ENCODE measurements at regions not wholly inside any gene's neighbourhood (a gene's known extent, or its start where the extent isn't known, plus 50 kb on each side); places are given as distances from the start of the nearest gene placed in this dataset.

DNA sequence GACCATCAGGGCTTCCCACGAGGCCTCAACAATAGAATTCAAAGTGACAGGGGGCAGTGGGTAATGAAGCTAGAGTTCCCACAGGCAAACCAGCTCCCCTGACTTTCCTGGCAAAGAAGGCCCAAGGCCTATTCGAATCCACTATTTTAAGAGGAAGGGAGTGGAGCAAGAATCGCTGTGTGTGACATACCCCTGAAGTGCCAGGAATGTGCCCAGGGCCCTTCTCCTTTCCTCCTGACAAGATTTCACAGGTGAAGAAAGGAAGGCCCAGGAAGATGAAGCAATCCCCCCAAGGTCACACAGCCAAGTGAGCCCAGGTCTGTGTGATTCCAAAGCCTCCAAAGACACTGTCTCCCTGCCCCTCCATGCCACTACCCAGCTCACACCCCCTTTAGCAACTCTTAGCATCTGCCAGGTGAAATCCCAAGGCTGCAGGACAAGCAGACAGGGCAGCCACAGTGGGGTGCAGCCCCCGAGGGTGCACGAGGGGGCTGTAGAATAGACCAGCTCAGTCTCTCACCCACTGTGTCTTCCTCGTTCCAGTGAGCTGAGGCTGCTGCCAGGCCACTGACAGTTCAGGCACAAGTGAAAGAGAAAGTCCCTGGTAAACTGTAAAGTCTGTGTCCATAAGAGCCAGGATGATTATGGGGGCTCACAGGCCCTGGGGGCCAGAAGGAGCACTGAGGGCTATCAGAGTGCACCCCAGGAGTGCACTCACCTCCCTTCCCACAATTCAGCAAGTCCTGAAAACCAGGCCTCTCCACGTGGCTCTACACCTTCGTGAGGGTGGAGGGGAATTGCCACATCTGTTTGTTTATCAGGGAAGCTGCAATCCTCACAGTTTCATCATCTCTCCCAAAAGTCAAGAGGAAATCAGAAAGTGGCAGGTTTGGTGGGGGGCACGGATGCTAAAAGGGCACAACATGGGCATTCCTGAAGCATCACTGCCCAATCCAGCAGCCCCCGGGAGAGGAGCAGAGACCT is 70.8 kb upstream of the ZMIZ1 start:
- no peak for DNase-seq (ENCODE audit: low read depth, low spot score)

DNA sequence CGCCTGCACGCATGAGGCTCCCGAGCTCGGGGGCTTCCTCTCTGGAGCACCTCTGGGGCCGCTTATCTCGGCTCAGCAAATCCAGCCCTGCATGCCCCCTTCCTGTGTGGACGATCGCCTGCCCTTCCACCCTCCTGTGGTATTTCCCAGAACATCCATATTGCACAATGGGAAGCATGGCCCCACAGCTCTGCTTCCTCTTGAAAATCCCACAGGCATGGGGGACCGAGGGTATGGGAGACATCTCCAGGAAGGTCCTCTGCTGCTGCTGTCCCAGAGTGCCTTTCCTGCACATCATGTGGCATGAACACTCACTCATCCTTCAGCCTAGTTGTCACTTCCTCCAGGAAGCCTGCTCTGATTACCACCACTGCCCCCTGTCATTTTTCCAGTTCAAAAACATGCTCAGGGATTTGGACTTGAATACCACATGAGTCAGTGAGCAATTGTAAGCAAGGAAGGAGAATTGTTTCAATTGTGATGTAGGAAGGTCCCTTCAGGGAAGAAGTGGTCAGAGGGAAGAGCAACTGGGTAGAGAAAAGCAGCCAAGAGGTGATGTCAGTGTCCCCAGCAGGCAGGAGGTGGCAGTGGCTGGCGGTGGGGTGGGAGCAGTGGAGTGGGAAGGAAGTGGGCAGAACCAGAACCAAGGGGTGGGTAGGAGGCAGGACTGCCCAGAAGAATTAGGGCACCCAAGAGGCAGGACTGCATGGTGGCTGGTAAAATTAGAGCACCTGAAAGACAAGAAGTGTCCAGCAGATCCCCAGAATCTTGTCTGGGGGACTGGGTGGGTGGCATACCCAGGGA is 67.5 kb upstream of the ZMIZ1 start:
- DNase-seq (ENCODE audit: low read depth, low spot score), result no peak

DNA sequence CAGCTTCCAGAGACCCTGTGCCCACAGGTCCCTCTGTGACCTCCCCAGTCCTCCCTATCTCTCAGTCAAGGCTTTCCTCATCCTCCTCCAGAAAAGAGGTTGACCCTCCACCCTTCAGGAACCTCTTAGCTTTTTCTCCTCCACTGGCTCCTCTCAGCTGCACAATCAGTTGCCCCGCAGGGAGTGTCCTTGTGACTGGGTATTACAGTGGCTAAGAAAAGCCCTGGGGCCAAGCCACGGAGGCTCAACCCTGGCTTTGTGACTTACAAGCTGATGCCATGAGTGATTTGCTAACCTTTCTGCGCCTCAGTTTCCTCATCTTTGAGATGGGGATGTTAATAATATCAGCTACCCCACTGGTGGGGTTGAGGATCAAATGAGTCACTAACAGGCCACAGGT is 66.4 kb upstream of the ZMIZ1 start:
- no peak for DNase-seq (ENCODE audit: low read depth, low spot score)

DNA sequence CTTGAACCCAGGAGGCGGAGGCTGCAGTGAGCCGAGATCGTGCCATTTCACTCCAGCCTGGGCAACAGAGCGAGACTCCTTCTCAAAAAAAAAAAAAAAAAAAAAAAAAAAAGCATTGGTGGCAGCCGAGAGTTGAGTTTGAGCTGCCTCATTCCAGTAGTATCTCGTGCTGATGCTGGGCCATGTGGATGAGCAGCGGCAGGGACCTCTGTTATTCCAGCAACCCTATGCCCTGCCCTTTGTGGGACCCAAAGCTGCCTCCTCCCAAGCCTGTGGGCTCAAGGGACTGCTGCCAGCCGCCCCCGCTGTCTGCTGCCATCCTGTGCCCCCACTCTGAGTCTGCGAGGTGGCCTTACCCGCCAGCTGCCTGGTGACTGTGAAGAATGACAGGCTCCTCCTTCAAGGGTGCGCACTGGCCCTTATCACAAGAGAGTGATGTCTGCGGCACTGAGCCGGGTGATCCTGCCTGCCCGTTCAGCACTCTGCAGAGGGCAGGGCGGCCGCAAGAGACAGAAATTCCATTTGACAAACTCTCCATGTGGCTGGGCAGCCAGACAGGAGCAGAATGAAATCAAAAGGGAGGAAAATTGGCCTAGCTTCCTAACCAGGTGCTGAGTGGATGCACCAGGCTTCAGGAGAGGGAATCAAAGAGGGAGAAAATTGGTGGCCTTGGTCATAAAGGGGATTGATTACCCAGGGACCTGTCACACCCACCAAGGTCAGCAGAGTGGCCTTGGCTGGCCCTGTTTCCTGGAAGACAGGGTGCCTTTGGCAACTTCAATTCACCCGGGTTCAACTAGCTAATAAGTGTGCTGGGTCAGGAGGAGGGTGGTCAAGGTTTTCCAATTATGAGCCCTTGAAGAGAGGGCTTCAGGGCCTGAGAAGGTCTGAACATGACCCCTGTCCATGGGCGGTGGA is 65.3 kb upstream of the ZMIZ1 start:
- no peak for DNase-seq (ENCODE audit: low read depth, low spot score)

DNA sequence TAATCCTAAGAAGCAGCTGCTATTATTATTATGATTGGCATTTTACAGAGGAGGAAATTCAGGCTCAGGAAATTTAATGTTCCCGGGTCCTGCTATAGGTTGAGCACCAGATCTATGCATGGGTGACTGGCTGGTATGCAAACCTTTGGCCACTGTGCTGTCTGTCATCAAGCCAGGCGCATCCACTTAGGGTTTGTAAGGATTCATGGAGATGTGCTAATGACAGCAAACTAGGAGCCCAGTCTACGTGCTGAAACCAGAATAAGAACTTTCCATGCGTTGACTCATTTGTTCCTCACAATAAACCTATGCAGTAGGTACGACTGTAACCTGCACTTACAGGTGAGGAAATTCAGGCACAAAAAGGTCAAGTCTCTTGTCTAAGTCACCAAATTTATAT is 64.5 kb upstream of the ZMIZ1 start:
- no peak for DNase-seq (ENCODE audit: low read depth, low spot score)

DNA sequence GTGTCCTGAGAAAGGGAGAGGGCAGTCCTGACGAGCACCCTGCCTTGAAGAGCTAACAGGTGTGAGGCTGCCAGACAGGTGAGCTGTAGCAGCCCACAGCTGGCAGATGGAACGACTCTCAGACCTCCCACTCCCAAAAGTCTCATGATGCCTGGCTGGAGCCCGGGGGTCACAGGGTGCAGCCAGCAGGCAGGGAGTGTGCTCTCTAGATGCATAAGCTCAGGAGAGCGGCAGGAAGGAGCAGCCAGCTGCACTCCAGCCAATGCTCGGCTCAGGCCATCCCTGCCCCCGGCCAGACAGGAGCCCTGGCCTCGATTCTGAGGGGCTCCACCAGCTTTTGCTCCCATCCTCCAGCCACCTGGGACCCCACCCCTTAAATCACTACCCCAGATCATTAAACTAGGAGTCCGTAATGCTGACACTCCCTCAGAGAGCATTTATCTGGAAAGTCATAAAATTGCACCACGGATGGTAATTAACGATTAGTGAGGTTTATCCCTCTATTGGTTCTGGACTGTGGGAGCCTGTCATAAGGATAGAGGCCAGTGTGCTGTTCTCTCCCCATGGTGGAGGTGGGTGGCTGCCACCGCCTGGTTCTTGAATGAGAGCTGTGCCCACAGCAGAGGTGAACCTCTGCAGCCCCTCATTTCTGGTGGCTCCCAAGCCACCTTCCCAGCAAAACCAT is 63.5 kb upstream of the ZMIZ1 start:
- no peak for DNase-seq (ENCODE audit: low read depth, low spot score)

DNA sequence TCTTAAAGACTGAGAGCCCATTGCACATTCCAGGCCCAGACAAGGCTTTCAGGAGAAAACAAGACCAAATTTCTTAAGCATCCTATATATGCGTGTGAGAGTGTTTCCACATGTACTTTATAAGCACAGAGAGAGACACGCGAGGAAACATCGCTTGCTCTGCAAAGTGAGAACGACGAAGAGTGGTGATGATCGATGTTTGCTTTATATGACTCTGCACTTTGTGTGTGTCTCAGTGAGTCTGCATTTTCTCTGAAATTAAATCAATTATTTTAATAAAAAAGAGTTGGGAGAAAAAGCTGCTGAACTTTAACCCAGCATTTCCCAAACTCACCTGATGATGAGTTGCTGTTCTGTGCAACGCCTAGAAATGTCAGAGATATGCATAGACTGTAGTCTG is 61.7 kb upstream of the ZMIZ1 start:
- no peak for DNase-seq (ENCODE audit: low read depth, low spot score)

DNA sequence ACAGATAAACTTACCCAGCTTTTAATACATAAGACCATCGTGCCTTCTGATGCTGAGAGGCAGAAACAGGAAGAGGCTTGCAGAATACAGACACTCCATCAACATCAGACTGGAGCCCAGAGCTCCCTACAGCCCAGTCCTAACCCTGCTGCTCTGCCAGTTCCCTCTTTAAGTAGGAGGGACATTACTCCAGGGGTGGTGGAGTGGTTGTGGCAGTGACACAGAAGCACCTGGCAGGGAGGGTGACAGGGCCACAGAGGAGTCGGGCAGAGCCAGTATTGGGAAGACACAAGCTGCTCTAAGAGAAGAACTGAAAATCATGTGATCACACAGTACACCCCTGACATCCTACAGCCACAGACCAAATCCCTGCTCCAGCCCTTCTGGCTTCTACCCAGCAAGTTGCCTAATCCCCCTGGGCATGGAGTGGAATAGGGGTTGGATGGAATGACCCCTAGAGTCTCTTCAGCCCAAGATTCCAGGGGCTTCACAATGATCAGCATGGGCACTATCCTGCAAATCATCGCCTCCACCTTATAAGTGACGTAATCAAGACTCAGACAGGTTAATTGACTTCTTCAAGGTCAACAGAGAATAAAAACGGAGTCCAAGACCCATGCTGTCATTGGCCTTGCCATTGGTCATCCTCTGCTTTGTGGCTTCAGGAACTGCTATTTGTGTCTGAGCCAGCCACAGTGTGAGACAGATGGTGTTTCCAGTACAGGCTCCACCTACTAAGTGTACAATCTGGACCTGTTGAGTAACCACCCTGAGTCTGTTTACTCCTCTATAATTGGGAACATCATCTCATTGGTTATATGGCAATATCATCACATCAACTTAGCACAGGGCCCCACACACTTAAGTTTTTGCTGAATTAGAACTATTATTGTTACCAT is 61.1 kb upstream of the ZMIZ1 start:
- no peak for DNase-seq (ENCODE audit: low read depth, low spot score)

DNA sequence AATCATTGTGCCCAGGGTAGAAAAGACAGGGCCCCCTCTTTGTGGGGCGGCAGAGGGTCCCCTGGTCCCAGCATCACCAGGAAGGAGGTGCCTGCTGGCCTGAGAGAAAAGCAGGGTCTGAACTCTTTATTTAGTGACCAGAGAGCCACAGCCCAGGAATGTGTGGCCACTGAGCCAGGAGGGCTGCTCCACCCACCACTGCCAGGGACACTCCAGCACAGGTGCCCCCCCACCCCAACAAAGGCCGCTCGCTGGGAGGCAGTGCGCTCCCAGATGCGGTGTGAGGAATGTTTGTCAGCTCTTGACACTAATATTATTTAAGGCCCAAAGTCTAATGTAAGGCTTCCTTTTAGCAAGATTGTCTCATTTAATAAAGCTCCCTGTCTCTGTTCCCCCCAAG is 59.6 kb upstream of the ZMIZ1 start:
- no peak for DNase-seq (ENCODE audit: low read depth, low spot score)

DNA sequence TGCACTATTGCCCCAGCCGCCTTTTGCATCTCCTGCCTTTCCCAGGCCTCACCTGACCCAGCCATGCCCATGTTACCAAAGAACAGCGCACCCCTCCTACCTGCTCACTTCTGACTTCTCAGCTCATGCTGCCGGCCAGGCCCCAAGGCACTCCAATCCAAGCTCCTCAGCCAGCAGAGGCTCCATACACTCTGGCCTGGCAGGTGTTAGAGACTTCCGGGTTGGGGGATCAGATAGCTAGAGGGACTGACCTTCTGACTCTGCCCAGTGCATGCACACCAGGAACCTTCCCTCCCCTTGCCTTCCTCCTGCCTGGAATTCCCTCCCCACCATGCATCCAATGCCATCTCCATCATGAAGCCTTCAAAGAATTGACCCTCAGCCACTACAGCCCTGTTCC is 56.2 kb upstream of the ZMIZ1 start:
- DNase-seq (ENCODE audit: low read depth, low spot score), result no peak

DNA sequence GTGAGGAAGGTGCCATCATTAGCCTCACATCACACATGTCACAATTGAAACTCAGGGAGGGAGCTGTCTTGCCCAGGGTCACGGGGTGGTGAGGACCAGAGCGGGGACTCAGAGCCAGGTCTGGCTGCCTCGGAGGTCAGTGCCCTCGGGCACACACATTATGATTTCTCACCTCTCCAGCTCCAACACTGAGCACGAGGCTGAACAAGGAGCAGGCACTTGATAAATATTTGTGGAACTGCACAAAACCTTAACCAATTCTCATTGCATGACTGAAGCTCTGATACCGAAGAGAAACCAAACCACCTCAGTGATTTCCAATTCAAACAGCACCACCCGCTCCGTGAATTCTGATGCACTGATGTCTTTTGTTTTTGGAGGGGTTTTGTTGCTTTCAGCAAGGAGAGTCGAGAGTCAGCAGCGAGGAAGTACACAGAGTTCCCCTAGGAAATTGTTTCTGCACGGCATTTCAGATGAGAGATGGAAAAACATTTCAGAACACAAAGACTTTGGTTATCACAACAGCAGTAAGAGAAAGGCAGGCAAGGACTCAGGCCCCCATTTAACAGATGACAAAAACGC is 55.3 kb upstream of the ZMIZ1 start:
- DNase-seq (ENCODE audit: low read depth, low spot score), result no peak

DNA sequence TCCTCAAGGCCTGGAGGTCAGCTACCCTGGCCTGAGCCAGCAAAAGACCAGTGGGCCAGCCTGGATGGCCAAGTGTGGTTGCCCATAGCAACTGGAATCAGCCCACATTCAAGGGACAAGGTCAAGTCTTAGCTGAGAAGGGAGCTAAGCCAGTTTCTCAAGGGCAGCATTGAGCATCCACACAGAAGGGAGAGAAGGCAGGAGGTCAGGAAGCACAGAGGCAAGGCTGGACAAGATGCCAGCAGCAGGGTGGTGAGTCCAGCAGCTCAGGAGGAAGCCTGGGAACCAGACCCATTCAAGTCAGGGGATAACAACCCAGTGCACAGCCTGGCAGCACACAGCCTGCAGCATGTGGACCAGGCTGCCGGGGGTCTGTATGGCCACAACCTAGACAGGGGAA is 54.0 kb upstream of the ZMIZ1 start:
- no peak for DNase-seq (ENCODE audit: low read depth, low spot score)

DNA sequence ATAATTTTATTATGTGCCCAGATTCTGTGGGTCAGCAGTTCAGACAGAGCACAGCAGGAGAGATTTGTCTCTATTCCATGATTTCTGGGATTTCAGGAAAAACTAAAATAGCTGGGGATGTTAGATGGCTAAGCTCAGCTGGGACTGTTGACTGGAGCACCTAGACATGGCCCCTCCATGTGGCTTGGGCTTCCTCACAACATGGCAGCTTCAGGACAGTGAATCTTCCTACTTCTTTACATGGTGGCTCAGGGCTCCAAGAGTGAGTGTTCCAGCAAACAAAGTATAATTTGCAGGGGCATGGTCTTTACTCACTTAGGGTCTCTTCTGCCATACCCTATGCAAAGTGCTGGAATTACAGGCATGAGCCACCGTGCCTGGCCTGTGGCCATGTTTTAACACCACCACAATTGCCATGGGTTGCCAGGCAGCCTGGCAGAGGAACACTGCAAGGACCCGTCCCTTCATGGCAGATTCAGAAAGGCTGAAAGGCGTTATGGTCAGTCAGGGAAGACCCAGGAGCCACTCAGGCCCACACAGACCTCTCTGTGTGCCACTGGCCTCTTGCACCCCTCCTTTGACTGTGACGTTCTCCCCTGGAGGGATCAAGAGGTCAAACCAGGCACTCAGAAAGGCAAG is 50.8 kb upstream of the ZMIZ1 start:
- DNase-seq (ENCODE audit: low read depth, low spot score), result no peak

DNA sequence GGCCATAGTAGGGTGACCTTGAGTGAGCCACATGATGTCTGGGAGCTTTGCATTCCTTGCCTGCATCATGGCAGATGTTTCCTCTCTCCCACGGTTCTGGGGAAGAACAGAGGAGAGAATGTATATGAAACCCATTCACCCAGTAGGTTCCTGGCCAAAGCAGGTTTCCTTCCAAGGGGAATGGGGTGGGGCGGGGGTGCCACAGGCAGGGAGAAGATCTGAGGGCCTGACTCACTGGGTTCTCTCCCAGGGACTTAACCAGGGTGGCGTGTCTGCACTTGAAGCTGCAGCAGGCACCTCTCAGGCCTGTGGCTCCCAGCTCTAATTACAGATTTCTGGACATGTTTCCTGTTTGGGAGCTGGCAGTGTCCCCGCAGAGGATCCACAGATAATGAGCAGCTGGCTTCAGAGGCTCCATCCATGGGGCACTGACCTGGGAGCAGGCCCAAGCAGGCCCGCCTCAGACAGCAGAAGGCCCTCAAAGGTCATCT is 50.2 kb upstream of the ZMIZ1 start:
- no peak for DNase-seq (ENCODE audit: low read depth, low spot score)

Measured in brain pericyte (primary cell).